Ishikawa (cell line): ENCODE measurements at regions not wholly inside any gene's neighbourhood (a gene's known extent, or its start where the extent isn't known, plus 50 kb on each side); places are given as distances from the start of the nearest gene placed in this dataset.

Source experiments
- CEBPB ChIP-seq: IDR thresholded peaks from 2 replicates; pipeline ENCODE4 v1.6.1; 2012
- CREB1 ChIP-seq: IDR thresholded peaks from 2 replicates; pipeline ENCODE4 v1.6.1; 2012; ENCODE audit warnings: low read depth
- EGR1 ChIP-seq: IDR thresholded peaks from 2 replicates; pipeline ENCODE4 v1.6.1; 2012
- EP300 ChIP-seq: IDR thresholded peaks from 2 replicates; pipeline ENCODE4 v1.6.1; 2012; ENCODE audit warnings: borderline replicate concordance
- FOXM1 ChIP-seq: IDR thresholded peaks from 2 replicates; pipeline ENCODE4 v1.6.1; 2012; ENCODE audit warnings: low read depth, borderline replicate concordance
- MAX ChIP-seq: IDR thresholded peaks from 2 replicates; pipeline ENCODE4 v1.6.1; 2012
- NFIC ChIP-seq: IDR thresholded peaks from 2 replicates; pipeline ENCODE4 v1.6.1; 2012
- RAD21 ChIP-seq: IDR thresholded peaks from 2 replicates; pipeline ENCODE4 v1.6.1; 2012; ENCODE audit warnings: low read depth
- REST ChIP-seq: IDR thresholded peaks from 2 replicates; pipeline ENCODE4 v1.6.1; 2012; ENCODE audit warnings: low read depth, mild to moderate bottlenecking
- TAF1 ChIP-seq: IDR thresholded peaks from 2 replicates; pipeline ENCODE4 v1.6.1; 2012; ENCODE audit warnings: low read depth, mild to moderate bottlenecking
- TCF12 ChIP-seq: IDR thresholded peaks from 2 replicates; pipeline ENCODE4 v1.6.1; 2012; ENCODE audit warnings: low read depth
- TEAD4 ChIP-seq: IDR thresholded peaks from 2 replicates; pipeline ENCODE4 v1.6.1; 2012
- USF1 ChIP-seq: IDR thresholded peaks from 2 replicates; pipeline ENCODE4 v1.6.1; 2012
- YY1 ChIP-seq: IDR thresholded peaks from 2 replicates; pipeline ENCODE4 v1.6.1; 2012; ENCODE audit warnings: low read depth
- ZBTB7A ChIP-seq: IDR thresholded peaks from 2 replicates; pipeline ENCODE4 v1.6.1; 2012; ENCODE audit warnings: low read depth

- TF ChIP-seq CREB1: no peak
- no peak for TF ChIP-seq ZBTB7A
- TF ChIP-seq MAX: no peak
- TF ChIP-seq NFIC: no peak
- TF ChIP-seq TAF1: no peak
- TF ChIP-seq REST: no peak
- no peak for TF ChIP-seq TCF12
- no peak for TF ChIP-seq YY1
- no peak for TF ChIP-seq FOXM1
- TF ChIP-seq EP300: no peak
- no peak for TF ChIP-seq RAD21
- TF ChIP-seq TEAD4: no peak
- TF ChIP-seq USF1: no peak
- TF ChIP-seq EGR1: no peak
- TF ChIP-seq CEBPB: no peak
Observed at GRCh38 chr2:117712684-117713083, 101.8 kb upstream of the DDX18 start.

GRCh38 chr2:117714110-117714509 lies 100.4 kb upstream of the DDX18 start:
- TF ChIP-seq RAD21 (no peak), TCF12 (no peak), REST (no peak)

- TF ChIP-seq RAD21 (no peak), EP300 (no peak), REST (no peak)
Observed at GRCh38 chr2:117714745-117715417, 99.6 kb upstream of the DDX18 start.

- no peak for TF ChIP-seq NFIC
Observed at GRCh38 chr2:117716505-117716904, 98.0 kb upstream of the DDX18 start.

GRCh38 chr2:117717072-117717471 lies 97.4 kb upstream of the DDX18 start:
- TF ChIP-seq CEBPB (no peak), USF1 (no peak), EGR1 (no peak), TEAD4 (no peak)

- TF ChIP-seq TEAD4: no peak
- no peak for TF ChIP-seq RAD21
- no peak for TF ChIP-seq FOXM1
Observed at GRCh38 chr2:117718048-117718447, 96.4 kb upstream of the DDX18 start.
